H1 (cell line): ENCODE measurements at regions not wholly inside any gene's neighbourhood (a gene's known extent, or its start where the extent isn't known, plus 50 kb on each side); places are given as distances from the start of the nearest gene placed in this dataset.

ENCODE experiments used
- CTCF ChIA-PET: fragments of 300-600 bp; sonication (Branson Sonifier 250); formaldehyde crosslinking; loops from one replicate; lab custom pipeline; 2021; ENCODE audit not compliant: partially characterized antibody; lab: Charles Lee
- POLR2A ChIA-PET: fragments of 300-600 bp; sonication (Branson Sonifier 250); formaldehyde crosslinking; loops from one replicate; lab custom pipeline; 2021; ENCODE audit warnings: inconsistent platforms; ENCODE audit not compliant: partially characterized antibody; lab: Charles Lee
- DNase-seq, 2 experiments: peaks; one replicate each; pipeline versions ENCODE4 v3.0.0 to v3.0.0-alpha.2; 2010 to 2022; ENCODE audit warnings: low spot score in 2 of 2, low read depth in 1 of 2, mixed read lengths in 1 of 2
- FAIRE-seq: peaks from 2 replicates; lab custom pipeline; 2011; peaks lifted over from hg19 to GRCh38; lab: Jason Lieb, UNC
- H2AFZ ChIP-seq: 2 replicates; pipeline ENCODE4 v1.8.1; 2012; ENCODE audit warnings: low read length, inconsistent platforms
- H2AK5ac ChIP-seq: 2 replicates; pipeline ENCODE4 v1.6.1; 2013; ENCODE audit warnings: low read depth, low read length
- H2BK120ac ChIP-seq: replicated peaks from 2 replicates; pipeline ENCODE3; 2013; ENCODE audit warnings: low read depth, low read length, inconsistent platforms
- H2BK12ac ChIP-seq: 2 replicates; pipeline ENCODE4 v1.6.1; 2013; ENCODE audit warnings: low read depth, low read length
- H2BK15ac ChIP-seq: 2 replicates; pipeline ENCODE4 v1.6.1; 2013; ENCODE audit warnings: low read length
- H2BK20ac ChIP-seq: 2 replicates; pipeline ENCODE4 v1.6.1; 2013; ENCODE audit warnings: low read length
- H2BK5ac ChIP-seq: 2 replicates; pipeline ENCODE4 v1.6.1; 2013; ENCODE audit warnings: low read depth, low read length
- H3K14ac ChIP-seq: 2 replicates; pipeline ENCODE4 v1.6.1; 2013; ENCODE audit warnings: inconsistent platforms; ENCODE audit not compliant: insufficient read length
- H3K18ac ChIP-seq: 2 replicates; pipeline ENCODE4 v1.6.1; 2013; ENCODE audit warnings: low read length; ENCODE audit errors: extremely low read depth
- H3K23ac ChIP-seq: 2 replicates; pipeline ENCODE4 v1.6.1; 2013; ENCODE audit warnings: inconsistent platforms; ENCODE audit not compliant: insufficient read length
- H3K23me2 ChIP-seq: 2 replicates; pipeline ENCODE4 v1.6.1; 2013; ENCODE audit warnings: low read depth, low read length
- H3K27ac ChIP-seq: 2 replicates; pipeline ENCODE4 v1.6.1; 2011; ENCODE audit warnings: low read depth, low read length, inconsistent platforms
- H3K27me3 ChIP-seq, 4 experiments: replicated peaks in 1 of 4; 1 replicate in 1 of 4; 2 replicates in 3 of 4; pipeline versions ENCODE4 v1.6.1 to v1.8.1; 2011 to 2013; ENCODE audit warnings: low read length in 3 of 4, mild to moderate bottlenecking in 3 of 4, inconsistent platforms in 2 of 4, mixed read lengths in 2 of 4, moderate library complexity in 1 of 4; ENCODE audit not compliant: control insufficient read depth in 3 of 4, insufficient read depth in 3 of 4; ENCODE audit errors: extremely low read depth in 1 of 4
- H3K36me3 ChIP-seq, 4 experiments: 2 replicates each; pipeline versions ENCODE4 v1.6.1 to v1.8.1; 2011 to 2013; ENCODE audit warnings: mild to moderate bottlenecking in 4 of 4, low read length in 3 of 4, moderate library complexity in 2 of 4, control low read depth in 1 of 4, inconsistent platforms in 1 of 4; ENCODE audit not compliant: insufficient read depth in 4 of 4, control insufficient read depth in 2 of 4
- H3K4ac ChIP-seq: replicated peaks from 2 replicates; pipeline ENCODE3; 2013; ENCODE audit warnings: low read length, low read depth, mixed read lengths, inconsistent platforms; ENCODE audit not compliant: insufficient read length
- H3K4me1 ChIP-seq, 4 experiments: replicated peaks in 1 of 4; 1 replicate in 1 of 4; 2 replicates in 3 of 4; pipeline versions ENCODE4 v1.6.1 to v1.8.1; 2011 to 2013; ENCODE audit warnings: low read length in 3 of 4, inconsistent platforms in 2 of 4, mixed read lengths in 1 of 4; ENCODE audit not compliant: insufficient read depth in 4 of 4, control insufficient read depth in 3 of 4
- H3K4me2 ChIP-seq, 2 experiments: 2 replicates each; pipeline versions ENCODE4 v1.6.1 to v1.8.1; 2011 to 2013; ENCODE audit warnings: low read depth in 2 of 2, low read length in 2 of 2, control low read depth in 1 of 2, inconsistent platforms in 1 of 2, mild to moderate bottlenecking in 1 of 2; ENCODE audit not compliant: insufficient read depth in 1 of 2
- H3K4me3 ChIP-seq, 4 experiments: fragments of 200-600, 300-600 bp in 1 of 4; sonication (generic), shearing (Covaris generic), sonication (Bioruptor Twin) in 1 of 4; 2 replicates each; pipeline versions ENCODE4 v1.5.1 to v1.8.1; 2011 to 2016; ENCODE audit warnings: low read length in 4 of 4, low read depth in 3 of 4, control low read depth in 2 of 4, inconsistent platforms in 2 of 4, mild to moderate bottlenecking in 2 of 4, mixed read lengths in 1 of 4, moderate library complexity in 1 of 4; ENCODE audit not compliant: insufficient read depth in 2 of 4; ENCODE audit errors: extremely low read depth in 1 of 4
- H3K56ac ChIP-seq: replicated peaks from 2 replicates; pipeline ENCODE3; 2013; ENCODE audit warnings: low read depth, mild to moderate bottlenecking, mixed read lengths, low read length, inconsistent platforms; ENCODE audit not compliant: insufficient read length
- H3K79me1 ChIP-seq: 2 replicates; pipeline ENCODE4 v1.6.1; 2013; ENCODE audit warnings: low read depth, low read length, control low read depth
- H3K79me2 ChIP-seq, 2 experiments: 2 replicates each; pipeline versions ENCODE4 v1.6.1 to v1.8.1; 2012 to 2013; ENCODE audit warnings: low read length in 2 of 2, mild to moderate bottlenecking in 2 of 2, inconsistent platforms in 1 of 2; ENCODE audit not compliant: insufficient read depth in 2 of 2, control insufficient read depth in 1 of 2
- H3K9ac ChIP-seq, 4 experiments: replicated peaks in 1 of 4; 1 replicate in 1 of 4; 2 replicates in 3 of 4; pipeline versions ENCODE4 v1.6.1 to v1.8.1; 2011 to 2013; ENCODE audit warnings: low read depth in 3 of 4, low read length in 3 of 4, control low read depth in 2 of 4, mild to moderate bottlenecking in 2 of 4, moderate library complexity in 2 of 4, inconsistent platforms in 1 of 4; ENCODE audit errors: extremely low read depth in 1 of 4
- H3K9me3 ChIP-seq, 2 experiments: 2 replicates each; pipeline versions ENCODE4 v1.6.1 to v1.8.1; 2012 to 2013; ENCODE audit warnings: mild to moderate bottlenecking in 2 of 2, moderate library complexity in 2 of 2, control low read depth in 1 of 2, inconsistent platforms in 1 of 2, low read depth in 1 of 2, low read length in 1 of 2, mixed read lengths in 1 of 2; ENCODE audit not compliant: insufficient read depth in 2 of 2
- H4K20me1 ChIP-seq, 2 experiments: replicated peaks in 1 of 2; 2 replicates each; pipeline versions ENCODE3 to v1.8.1; 2011 to 2013; ENCODE audit warnings: inconsistent platforms in 2 of 2, low read length in 2 of 2, mild to moderate bottlenecking in 1 of 2; ENCODE audit not compliant: insufficient read depth in 2 of 2, control insufficient read depth in 1 of 2
- H4K5ac ChIP-seq: 2 replicates; pipeline ENCODE4 v1.6.1; 2013; ENCODE audit warnings: low read length, low read depth, mixed read lengths, inconsistent platforms; ENCODE audit not compliant: insufficient read length
- H4K8ac ChIP-seq: 2 replicates; pipeline ENCODE4 v1.8.0; 2013; ENCODE audit warnings: mild to moderate bottlenecking, moderate library complexity, low read length, inconsistent platforms; ENCODE audit not compliant: insufficient read depth; ENCODE audit errors: extremely low read depth
- H4K91ac ChIP-seq: replicated peaks from 2 replicates; pipeline ENCODE3; 2013; ENCODE audit warnings: low read length, mixed read lengths, inconsistent platforms; ENCODE audit not compliant: insufficient read length
- CEBPB ChIP-seq: IDR thresholded peaks from 2 replicates; pipeline ENCODE4 v1.6.1; 2012; ENCODE audit warnings: low read depth, low read length
- POU5F1 ChIP-seq: IDR thresholded peaks from 2 replicates; pipeline ENCODE4 v1.6.1; 2011; ENCODE audit warnings: low read depth, mild to moderate bottlenecking, low read length, moderate library complexity
- WGBS, 2 experiments: shearing (Covaris generic) in 1 of 2; methylation state at CpG; one replicate each; pipeline versions ENCODE4 v1.1.6 to v1.1.7; 2013 to 2015; ENCODE audit warnings: low lambda C conversion rate in 2 of 2, mixed read lengths in 2 of 2, inconsistent platforms in 1 of 2, low coverage in 1 of 2, missing lambda C conversion rate in 1 of 2; ENCODE audit not compliant: insufficient replicate concordance in 2 of 2, insufficient coverage in 1 of 2, insufficient read length in 1 of 2; ENCODE audit errors: extremely low coverage in 1 of 2, missing lambda C conversion rate in 1 of 2; 5-methylcytosine and 5-hydroxymethylcytosine counted together

DNA sequence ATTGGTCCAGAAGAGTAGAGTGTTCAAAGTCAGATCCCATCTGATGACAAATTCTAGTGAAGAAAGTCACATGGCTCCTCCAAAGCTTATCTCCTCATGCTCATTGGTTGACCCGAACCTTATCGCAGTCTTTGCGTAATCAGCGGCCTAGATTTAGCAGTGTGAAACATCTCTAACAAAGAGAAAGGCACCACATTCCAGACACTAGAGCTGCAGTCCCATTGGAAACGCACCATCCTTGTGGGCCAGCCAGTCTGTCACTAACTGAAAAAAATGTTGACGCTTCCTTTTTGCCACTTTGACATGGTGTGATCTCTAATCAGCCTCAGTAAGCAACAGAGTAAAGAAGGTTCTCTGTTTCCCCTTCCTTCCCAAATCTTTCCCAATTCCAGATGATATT is 458.0 kb upstream of the WWC1 start:
- Histone ChIP-seq H3K18ac (no peak overlapping the region), H3K27me3 (no peaks in the 10 kb centered on the region), H3K79me1 (no peaks in the 10 kb centered on the region), H4K8ac (no peak overlapping the region), H2AFZ (no peak overlapping the region), H3K4ac (no peak overlapping the region), H3K4me3 (no peak overlapping the region), H2BK15ac (no peak overlapping the region), H3K14ac (no peak overlapping the region), H3K79me2 (no peaks in the 10 kb centered on the region), H4K91ac (no peak overlapping the region), H3K27ac (no peak overlapping the region), H3K56ac (no peak overlapping the region), H2BK12ac (no peak overlapping the region), H3K23ac (no peak overlapping the region), H2BK5ac (no peak overlapping the region), H4K5ac (no peak overlapping the region), H4K20me1 (no peaks in the 10 kb centered on the region), H2AK5ac (no peak overlapping the region), H3K36me3 (no peaks in the 10 kb centered on the region), H2BK120ac (no peak overlapping the region), H2BK20ac (no peak overlapping the region), H3K23me2 (no peaks in the 10 kb centered on the region; the same call in 1 of the 2 replicates), H3K4me2 (no peak overlapping the region), H3K9me3 (no peaks in the 10 kb centered on the region; a peak in 1 of 4 replicates), H3K9ac (no peak overlapping the region), H3K4me1 (no peaks in the 10 kb centered on the region)
- WGBS, 2 experiments = 93% methylated on average over 6 of the region's 6 CpGs; no CpG with 5 or more reads in 1 of the 2 experiments
- DNase-seq (no peak), FAIRE-seq (no peak)
- ChIA-PET CTCF (interaction anchor here (0.8 kb wide), 1 partner anchor 11 kb away, joined by 3 read pairs; no protein-coding TSS in a partner anchor), POLR2A (no interaction called here)
- TF ChIP-seq POU5F1 = no peak
- TF ChIP-seq CEBPB = peak; percentile 23; the same call in 1 of the 2 replicates
